ENCODE measurements at regions not wholly inside any gene's neighbourhood (a gene's known extent, or its start where the extent isn't known, plus 50 kb on each side); places are given as distances from the start of the nearest gene placed in this dataset.
"Not testable (repeated sequence)": the region's sequence is repeated elsewhere in the genome, so short reads cannot be mapped to it uniquely, and the experiment has no call there.

GRCh38 chr2:89171174-89171519 lies 479.7 kb downstream of the RPIA start:
- not testable (repeated sequence) for H3K4me1 ChIP-seq (ENCODE audit: control insufficient read depth in 2 of 2, insufficient read depth in 2 of 2, low read length in 1 of 2); H3K27me3 ChIP-seq (ENCODE audit: control insufficient read depth in 1 of 2, insufficient read depth in 2 of 2, low read length in 2 of 2); H3K9me3 ChIP-seq (ENCODE audit: control insufficient read depth in 2 of 2, insufficient read depth in 1 of 2, low read depth in 1 of 2, low read length in 1 of 2); H3K27ac ChIP-seq (ENCODE audit: low read depth in 2 of 2, low read length in 1 of 2); H3K4me3 ChIP-seq (ENCODE audit: low read depth in 1 of 2, low read length in 2 of 2); H3K36me3 ChIP-seq (ENCODE audit: control insufficient read depth in 2 of 2, insufficient read depth in 2 of 2, low read length in 1 of 2)
- 36 to 43% methylated on average over 1 of the region's 1 CpG for WGBS, 2 donors

GRCh38 chr2:89177004-89177403 lies 485.5 kb downstream of the RPIA start:
- H3K4me1 ChIP-seq (ENCODE audit: control insufficient read depth in 2 of 2, insufficient read depth in 2 of 2, low read length in 1 of 2); H3K4me3 ChIP-seq (ENCODE audit: low read depth in 1 of 2, low read length in 2 of 2); H3K27ac ChIP-seq (ENCODE audit: low read depth in 2 of 2, low read length in 1 of 2); H3K36me3 ChIP-seq (ENCODE audit: control insufficient read depth in 2 of 2, insufficient read depth in 2 of 2, low read length in 1 of 2); H3K27me3 ChIP-seq (ENCODE audit: control insufficient read depth in 1 of 2, insufficient read depth in 2 of 2, low read length in 2 of 2); H3K9me3 ChIP-seq (ENCODE audit: control insufficient read depth in 2 of 2, insufficient read depth in 1 of 2, low read depth in 1 of 2, low read length in 1 of 2): not testable (repeated sequence)

GRCh38 chr2:89182221-89182620 lies 490.7 kb downstream of the RPIA start:
- WGBS, 2 donors: 71 to 84% methylated on average over 4 of the region's 4 CpGs
- not testable (repeated sequence) for H3K4me3 ChIP-seq (ENCODE audit: low read depth in 1 of 2, low read length in 2 of 2); H3K9me3 ChIP-seq (ENCODE audit: control insufficient read depth in 2 of 2, insufficient read depth in 1 of 2, low read depth in 1 of 2, low read length in 1 of 2); H3K27me3 ChIP-seq (ENCODE audit: control insufficient read depth in 1 of 2, insufficient read depth in 2 of 2, low read length in 2 of 2); H3K27ac ChIP-seq (ENCODE audit: low read depth in 2 of 2, low read length in 1 of 2); H3K36me3 ChIP-seq (ENCODE audit: control insufficient read depth in 2 of 2, insufficient read depth in 2 of 2, low read length in 1 of 2); H3K4me1 ChIP-seq (ENCODE audit: control insufficient read depth in 2 of 2, insufficient read depth in 2 of 2, low read length in 1 of 2)

GRCh38 chr2:89184746-89185145 lies 493.3 kb downstream of the RPIA start:
- 10 to 25% methylated on average over 1 of the region's 1 CpG for WGBS, 2 donors
- H3K27me3 ChIP-seq (ENCODE audit: control insufficient read depth in 1 of 2, insufficient read depth in 2 of 2, low read length in 2 of 2); H3K27ac ChIP-seq (ENCODE audit: low read depth in 2 of 2, low read length in 1 of 2); H3K4me1 ChIP-seq (ENCODE audit: control insufficient read depth in 2 of 2, insufficient read depth in 2 of 2, low read length in 1 of 2); H3K9me3 ChIP-seq (ENCODE audit: control insufficient read depth in 2 of 2, insufficient read depth in 1 of 2, low read depth in 1 of 2, low read length in 1 of 2); H3K36me3 ChIP-seq (ENCODE audit: control insufficient read depth in 2 of 2, insufficient read depth in 2 of 2, low read length in 1 of 2); H3K4me3 ChIP-seq (ENCODE audit: low read depth in 1 of 2, low read length in 2 of 2): not testable (repeated sequence)

GRCh38 chr2:89195636-89196251 lies 504.3 kb downstream of the RPIA start:
- H3K36me3 ChIP-seq (ENCODE audit: control insufficient read depth in 2 of 2, insufficient read depth in 2 of 2, low read length in 1 of 2); H3K4me3 ChIP-seq (ENCODE audit: low read depth in 1 of 2, low read length in 2 of 2); H3K4me1 ChIP-seq (ENCODE audit: control insufficient read depth in 2 of 2, insufficient read depth in 2 of 2, low read length in 1 of 2); H3K9me3 ChIP-seq (ENCODE audit: control insufficient read depth in 2 of 2, insufficient read depth in 1 of 2, low read depth in 1 of 2, low read length in 1 of 2); H3K27ac ChIP-seq (ENCODE audit: low read depth in 2 of 2, low read length in 1 of 2); H3K27me3 ChIP-seq (ENCODE audit: control insufficient read depth in 1 of 2, insufficient read depth in 2 of 2, low read length in 2 of 2): not testable (repeated sequence)
- WGBS, 2 donors: 75 to 79% methylated on average over 3 of the region's 4 CpGs

- not testable (repeated sequence) for H3K27me3 ChIP-seq (ENCODE audit: control insufficient read depth in 1 of 2, insufficient read depth in 2 of 2, low read length in 2 of 2); H3K9me3 ChIP-seq (ENCODE audit: control insufficient read depth in 2 of 2, insufficient read depth in 1 of 2, low read depth in 1 of 2, low read length in 1 of 2); H3K27ac ChIP-seq (ENCODE audit: low read depth in 2 of 2, low read length in 1 of 2); H3K36me3 ChIP-seq (ENCODE audit: control insufficient read depth in 2 of 2, insufficient read depth in 2 of 2, low read length in 1 of 2); H3K4me3 ChIP-seq (ENCODE audit: low read depth in 1 of 2, low read length in 2 of 2); H3K4me1 ChIP-seq (ENCODE audit: control insufficient read depth in 2 of 2, insufficient read depth in 2 of 2, low read length in 1 of 2)
- no CpG with 5 or more reads among the region's 3 CpGs for WGBS, 2 donors
These were observed 505.2 kb downstream of the RPIA start for GRCh38 chr2:89196719-89197118.

GRCh38 chr2:89198026-89198425 lies 506.6 kb downstream of the RPIA start:
- 78 to 89% methylated on average over 7 of the region's 7 CpGs for WGBS, 2 donors
- not testable (repeated sequence) for H3K4me1 ChIP-seq (ENCODE audit: control insufficient read depth in 2 of 2, insufficient read depth in 2 of 2, low read length in 1 of 2); H3K27ac ChIP-seq (ENCODE audit: low read depth in 2 of 2, low read length in 1 of 2); H3K36me3 ChIP-seq (ENCODE audit: control insufficient read depth in 2 of 2, insufficient read depth in 2 of 2, low read length in 1 of 2); H3K9me3 ChIP-seq (ENCODE audit: control insufficient read depth in 2 of 2, insufficient read depth in 1 of 2, low read depth in 1 of 2, low read length in 1 of 2); H3K4me3 ChIP-seq (ENCODE audit: low read depth in 1 of 2, low read length in 2 of 2); H3K27me3 ChIP-seq (ENCODE audit: control insufficient read depth in 1 of 2, insufficient read depth in 2 of 2, low read length in 2 of 2)

GRCh38 chr2:89199453-89200246 lies 508.2 kb downstream of the RPIA start:
- H3K36me3 ChIP-seq (ENCODE audit: control insufficient read depth in 2 of 2, insufficient read depth in 2 of 2, low read length in 1 of 2); H3K27me3 ChIP-seq (ENCODE audit: control insufficient read depth in 1 of 2, insufficient read depth in 2 of 2, low read length in 2 of 2); H3K27ac ChIP-seq (ENCODE audit: low read depth in 2 of 2, low read length in 1 of 2); H3K4me3 ChIP-seq (ENCODE audit: low read depth in 1 of 2, low read length in 2 of 2); H3K9me3 ChIP-seq (ENCODE audit: control insufficient read depth in 2 of 2, insufficient read depth in 1 of 2, low read depth in 1 of 2, low read length in 1 of 2); H3K4me1 ChIP-seq (ENCODE audit: control insufficient read depth in 2 of 2, insufficient read depth in 2 of 2, low read length in 1 of 2): not testable (repeated sequence)

- not testable (repeated sequence) for H3K27me3 ChIP-seq (ENCODE audit: control insufficient read depth in 1 of 2, insufficient read depth in 2 of 2, low read length in 2 of 2); H3K9me3 ChIP-seq (ENCODE audit: control insufficient read depth in 2 of 2, insufficient read depth in 1 of 2, low read depth in 1 of 2, low read length in 1 of 2); H3K36me3 ChIP-seq (ENCODE audit: control insufficient read depth in 2 of 2, insufficient read depth in 2 of 2, low read length in 1 of 2); H3K27ac ChIP-seq (ENCODE audit: low read depth in 2 of 2, low read length in 1 of 2); H3K4me3 ChIP-seq (ENCODE audit: low read depth in 1 of 2, low read length in 2 of 2); H3K4me1 ChIP-seq (ENCODE audit: control insufficient read depth in 2 of 2, insufficient read depth in 2 of 2, low read length in 1 of 2)
- WGBS, 2 donors: 82% methylated on average over 4 of the region's 4 CpGs
These were observed 508.7 kb downstream of the RPIA start for GRCh38 chr2:89200247-89200527.

GRCh38 chr2:89202518-89202917 lies 511.0 kb downstream of the RPIA start:
- not testable (repeated sequence) for H3K4me3 ChIP-seq (ENCODE audit: low read depth in 1 of 2, low read length in 2 of 2); H3K27me3 ChIP-seq (ENCODE audit: control insufficient read depth in 1 of 2, insufficient read depth in 2 of 2, low read length in 2 of 2); H3K9me3 ChIP-seq (ENCODE audit: control insufficient read depth in 2 of 2, insufficient read depth in 1 of 2, low read depth in 1 of 2, low read length in 1 of 2); H3K36me3 ChIP-seq (ENCODE audit: control insufficient read depth in 2 of 2, insufficient read depth in 2 of 2, low read length in 1 of 2); H3K4me1 ChIP-seq (ENCODE audit: control insufficient read depth in 2 of 2, insufficient read depth in 2 of 2, low read length in 1 of 2); H3K27ac ChIP-seq (ENCODE audit: low read depth in 2 of 2, low read length in 1 of 2)
- WGBS, 2 donors: 19 to 20% methylated on average over 1 of the region's 1 CpG
